SU-DHL-6 (cell line): ENCODE measurements at regions not wholly inside any gene's neighbourhood (a gene's known extent, or its start where the extent isn't known, plus 50 kb on each side); places are given as distances from the start of the nearest gene placed in this dataset.

ENCODE experiments used
- H2AFZ ChIP-seq: fragments of 200-600 bp; sonication (generic); 2 replicates; pipeline ENCODE4 v1.6.1; 2014; ENCODE audit warnings: low read depth, mild to moderate bottlenecking, moderate library complexity, mixed read lengths, antibody characterized with exemption, low read length; ENCODE audit not compliant: severe bottlenecking
- H3F3A ChIP-seq: fragments of 200-600 bp; shearing (Covaris generic); 2 replicates; pipeline ENCODE4 v1.6.0; 2016; ENCODE audit warnings: antibody characterized with exemption, mild to moderate bottlenecking; ENCODE audit not compliant: insufficient read depth
- H3K27ac ChIP-seq: fragments of 200-600 bp; sonication (generic); 2 replicates; pipeline ENCODE4 v1.5.1; 2016; ENCODE audit warnings: low read depth, mild to moderate bottlenecking, low read length, moderate library complexity, mixed read lengths
- H3K27me3 ChIP-seq: fragments of 200-600 bp; sonication (generic), shearing (Covaris generic); 2 replicates; pipeline ENCODE4 v1.6.0; 2014; ENCODE audit warnings: mild to moderate bottlenecking, low read length
- H3K36me3 ChIP-seq: fragments of 200-600 bp; sonication (generic); 2 replicates; pipeline ENCODE4 v1.6.1; 2014; ENCODE audit warnings: mild to moderate bottlenecking, low read length, mixed read lengths
- H3K4me2 ChIP-seq: fragments of 300-600, 200-600 bp; shearing (Covaris generic), sonication (generic); 2 replicates; pipeline ENCODE4 v1.6.0; 2014; ENCODE audit warnings: low read length, low read depth, mild to moderate bottlenecking; ENCODE audit not compliant: poor library complexity, severe bottlenecking
- H3K4me3 ChIP-seq: fragments of 200-600 bp; sonication (generic); 2 replicates; pipeline ENCODE4 v1.5.1; 2014; ENCODE audit warnings: antibody characterized with exemption, low read length, mild to moderate bottlenecking, mixed read lengths; ENCODE audit not compliant: insufficient read depth, poor library complexity, severe bottlenecking
- H3K79me2 ChIP-seq: fragments of 200-600 bp; sonication (generic); 2 replicates; pipeline ENCODE4 v1.6.1; 2014; ENCODE audit warnings: mild to moderate bottlenecking, low read length, moderate library complexity; ENCODE audit not compliant: insufficient read depth
- H3K9ac ChIP-seq: fragments of 200-600 bp; sonication (generic); 2 replicates; pipeline ENCODE4 v1.7.0; 2014; ENCODE audit warnings: mild to moderate bottlenecking, low read length
- H3K9me2 ChIP-seq: fragments of 200-600 bp; sonication (generic); replicated peaks from 2 replicates; pipeline ENCODE4 v1.6.1; 2014; ENCODE audit warnings: low read length; ENCODE audit not compliant: insufficient read depth
- H3K9me3 ChIP-seq: fragments of 200-600 bp; sonication (generic); 2 replicates; pipeline ENCODE4 v1.6.1; 2014; ENCODE audit warnings: low read length, mixed read lengths; ENCODE audit not compliant: insufficient read depth
- H4K20me1 ChIP-seq: fragments of 200-600 bp; sonication (generic); 2 replicates; pipeline ENCODE4 v1.6.1; 2014; ENCODE audit warnings: low read depth, mild to moderate bottlenecking, antibody characterized with exemption, low read length, moderate library complexity, mixed read lengths
- EZH2phosphoT487 ChIP-seq: fragments of 200-600 bp; sonication (generic), shearing (Covaris generic); conservative IDR thresholded peaks from 2 replicates; pipeline ENCODE4 v1.6.1; 2018; ENCODE audit warnings: mild to moderate bottlenecking, antibody characterized with exemption, low read length, moderate library complexity, mixed read lengths
- TF ChIP-seq, protein P1 (sequence below): fragments of 200-600 bp; sonication (generic); IDR thresholded peaks from one replicate; pipeline ENCODE4 v1.5.1; 2017; ENCODE audit warnings: antibody characterized with exemption, mild to moderate bottlenecking, low read length, moderate library complexity; ENCODE audit not compliant: insufficient read depth, poor library complexity, severe bottlenecking

GRCh38 chr6:50102676-50103075, 52.9 kb upstream of the DEFB112 start:
- H3F3A ChIP-seq = no peaks in the 10 kb centered on the region
- no peaks in the 10 kb centered on the region for H4K20me1 ChIP-seq
- no peaks in the 10 kb centered on the region for H3K79me2 ChIP-seq
- no peaks in the 10 kb centered on the region for H3K9me2 ChIP-seq
- no peaks in the 10 kb centered on the region for H3K9me3 ChIP-seq
- no peak overlapping the region for H3K4me2 ChIP-seq
- no peaks in the 10 kb centered on the region for H3K36me3 ChIP-seq
- H3K4me3 ChIP-seq = no peak overlapping the region
- TF ChIP-seq, protein P1, sequence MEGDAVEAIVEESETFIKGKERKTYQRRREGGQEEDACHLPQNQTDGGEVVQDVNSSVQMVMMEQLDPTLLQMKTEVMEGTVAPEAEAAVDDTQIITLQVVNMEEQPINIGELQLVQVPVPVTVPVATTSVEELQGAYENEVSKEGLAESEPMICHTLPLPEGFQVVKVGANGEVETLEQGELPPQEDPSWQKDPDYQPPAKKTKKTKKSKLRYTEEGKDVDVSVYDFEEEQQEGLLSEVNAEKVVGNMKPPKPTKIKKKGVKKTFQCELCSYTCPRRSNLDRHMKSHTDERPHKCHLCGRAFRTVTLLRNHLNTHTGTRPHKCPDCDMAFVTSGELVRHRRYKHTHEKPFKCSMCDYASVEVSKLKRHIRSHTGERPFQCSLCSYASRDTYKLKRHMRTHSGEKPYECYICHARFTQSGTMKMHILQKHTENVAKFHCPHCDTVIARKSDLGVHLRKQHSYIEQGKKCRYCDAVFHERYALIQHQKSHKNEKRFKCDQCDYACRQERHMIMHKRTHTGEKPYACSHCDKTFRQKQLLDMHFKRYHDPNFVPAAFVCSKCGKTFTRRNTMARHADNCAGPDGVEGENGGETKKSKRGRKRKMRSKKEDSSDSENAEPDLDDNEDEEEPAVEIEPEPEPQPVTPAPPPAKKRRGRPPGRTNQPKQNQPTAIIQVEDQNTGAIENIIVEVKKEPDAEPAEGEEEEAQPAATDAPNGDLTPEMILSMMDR = no peak
- H3K27ac ChIP-seq = no peak overlapping the region
- H2AFZ ChIP-seq = no peak overlapping the region
- no peak overlapping the region for H3K9ac ChIP-seq
- no peaks in the 10 kb centered on the region for H3K27me3 ChIP-seq

GRCh38 chr6:50110587-50110986, 60.9 kb upstream of the DEFB112 start:
- Histone ChIP-seq H3K27me3 (no peaks in the 10 kb centered on the region), H3K9me2 (no peaks in the 10 kb centered on the region), H3K9me3 (no peaks in the 10 kb centered on the region), H3K36me3 (no peaks in the 10 kb centered on the region), H3K27ac (no peak overlapping the region), H2AFZ (no peak overlapping the region), H3F3A (no peaks in the 10 kb centered on the region), H3K4me3 (no peak overlapping the region), H3K4me2 (no peak overlapping the region), H3K9ac (no peak overlapping the region), H4K20me1 (no peaks in the 10 kb centered on the region), H3K79me2 (no peaks in the 10 kb centered on the region)
- TF ChIP-seq EZH2phosphoT487 = no peak
- TF ChIP-seq, protein P1 = no peak

DNA sequence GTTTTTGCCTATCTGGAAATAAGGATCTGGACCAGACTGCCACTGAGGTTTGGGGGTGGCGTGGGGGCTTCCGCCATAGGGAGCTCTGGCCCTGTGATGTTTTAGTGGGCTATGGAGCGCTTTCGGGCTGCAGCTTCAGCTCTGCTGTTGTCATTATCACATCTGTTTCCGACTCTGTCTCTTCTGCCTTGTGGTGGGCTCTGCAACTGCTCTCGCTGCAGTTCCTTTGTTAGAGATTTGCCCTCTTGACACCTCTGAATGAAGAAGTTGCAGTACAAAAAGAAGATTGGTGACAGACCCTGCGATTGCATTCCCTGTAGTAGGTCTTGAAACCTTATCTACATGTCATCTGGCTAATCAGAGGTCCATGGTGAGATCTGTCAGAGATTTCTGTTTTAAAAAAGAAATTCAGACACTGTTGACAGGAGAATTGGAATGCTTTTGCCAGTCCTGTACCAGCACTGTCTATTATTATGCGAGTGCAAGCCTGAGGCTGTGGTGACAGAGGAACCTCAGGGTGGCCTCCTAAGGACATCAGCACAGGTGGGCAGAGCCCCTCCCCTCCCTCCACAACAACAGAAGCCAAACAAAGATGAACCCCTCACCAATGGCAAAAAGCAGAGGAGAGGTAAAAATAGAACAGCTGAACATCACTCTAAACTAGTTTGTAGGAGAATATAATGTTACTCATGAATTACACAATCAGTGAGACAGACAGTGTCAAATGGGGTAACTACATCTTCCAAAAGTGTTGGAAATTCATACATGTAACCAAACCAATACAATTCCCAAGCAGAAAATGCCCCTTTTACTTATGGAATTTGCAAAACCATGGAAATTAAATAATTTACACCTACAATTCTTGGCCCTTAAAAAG, 63.5 kb upstream of the DEFB112 start:
- Histone ChIP-seq H3F3A (no peaks in the 10 kb centered on the region), H3K4me2 (no peak overlapping the region), H3K27me3 (no peaks in the 10 kb centered on the region), H4K20me1 (no peaks in the 10 kb centered on the region), H3K9me3 (no peaks in the 10 kb centered on the region), H2AFZ (no peak overlapping the region), H3K36me3 (no peaks in the 10 kb centered on the region), H3K9me2 (no peaks in the 10 kb centered on the region), H3K27ac (no peak overlapping the region), H3K9ac (no peak overlapping the region), H3K79me2 (no peaks in the 10 kb centered on the region), H3K4me3 (no peak overlapping the region)
- TF ChIP-seq, protein P1 = no peak
- TF ChIP-seq EZH2phosphoT487 = no peak
